ENCODE measurements at regions not wholly inside any gene's neighbourhood (a gene's known extent, or its start where the extent isn't known, plus 50 kb on each side); places are given as distances from the start of the nearest gene placed in this dataset.

- DNase-seq (ENCODE audit: low read depth) = no peak
Measured at GRCh38 chr15:85307687-85308045, 72.7 kb upstream of the AKAP13 start.

GRCh38 chr15:85311647-85312046, 68.8 kb upstream of the AKAP13 start:
- no peak for DNase-seq (ENCODE audit: low read depth)

GRCh38 chr15:85312486-85312885, 67.9 kb upstream of the AKAP13 start:
- DNase-seq (ENCODE audit: low read depth) = no peak

GRCh38 chr15:85312929-85313331, 67.5 kb upstream of the AKAP13 start:
- no peak for DNase-seq (ENCODE audit: low read depth)

GRCh38 chr15:85313339-85313738, 67.1 kb upstream of the AKAP13 start:
- DNase-seq (ENCODE audit: low read depth) = no peak

GRCh38 chr15:85314146-85314545, 66.3 kb upstream of the AKAP13 start:
- no peak for DNase-seq (ENCODE audit: low read depth)

- DNase-seq (ENCODE audit: low read depth) = no peak
Measured at GRCh38 chr15:85314633-85315032, 65.8 kb upstream of the AKAP13 start.

- no peak for DNase-seq (ENCODE audit: low read depth)
Measured at GRCh38 chr15:85316244-85316934, 64.0 kb upstream of the AKAP13 start.

GRCh38 chr15:85318048-85318731, 62.2 kb upstream of the AKAP13 start:
- DNase-seq (ENCODE audit: low read depth) = peak; percentile 27

GRCh38 chr15:85318732-85319076, 61.7 kb upstream of the AKAP13 start:
- DNase-seq (ENCODE audit: low read depth) = no peak

GRCh38 chr15:85324202-85324601, 56.2 kb upstream of the AKAP13 start:
- no peak for DNase-seq (ENCODE audit: low read depth)

GRCh38 chr15:85325834-85326233, 54.6 kb upstream of the AKAP13 start:
- no peak for DNase-seq (ENCODE audit: low read depth)

- DNase-seq (ENCODE audit: low read depth) = no peak
Measured at GRCh38 chr15:85326291-85326690, 54.1 kb upstream of the AKAP13 start.

GRCh38 chr15:85327820-85328219, 52.6 kb upstream of the AKAP13 start:
- no peak for DNase-seq (ENCODE audit: low read depth)

- no peak for DNase-seq (ENCODE audit: low read depth)
Measured at GRCh38 chr15:85329561-85330422, 50.6 kb upstream of the AKAP13 start.

Measured in T-helper 22 cell (primary cell).